GM23338 (cell line): ENCODE measurements at regions not wholly inside any gene's neighbourhood (a gene's known extent, or its start where the extent isn't known, plus 50 kb on each side); places are given as distances from the start of the nearest gene placed in this dataset.

Experiments used
- ATAC-seq: fragments of 200-7000 bp; cut with Tn5 transposase; 3 replicates; pipeline ENCODE4 v1.9.1; 2020
- DNase-seq: peaks from one replicate; pipeline ENCODE4 v3.0.0-alpha.2; 2015; ENCODE audit warnings: low spot score
- H2AFZ ChIP-seq: fragments of 200-600 bp; sonication (generic); 2 replicates; pipeline ENCODE4 v1.8.0; 2016; ENCODE audit warnings: antibody characterized with exemption, mild to moderate bottlenecking, moderate library complexity
- H3F3A ChIP-seq: fragments of 200-600 bp; sonication (generic); replicated peaks from 2 replicates; pipeline ENCODE4 v1.8.0; 2017; ENCODE audit warnings: antibody characterized with exemption, mixed run types, low read depth
- H3K27ac ChIP-seq: fragments of 200-600 bp; sonication (generic); 2 replicates; pipeline ENCODE4 v1.6.1; 2016; ENCODE audit warnings: low read depth
- H3K27me3 ChIP-seq: fragments of 200-600 bp; sonication (generic); 2 replicates; pipeline ENCODE4 v1.8.0; 2016; ENCODE audit warnings: mild to moderate bottlenecking, mixed run types, moderate library complexity; ENCODE audit not compliant: insufficient read depth
- H3K36me3 ChIP-seq: fragments of 200-600 bp; sonication (generic); 2 replicates; pipeline ENCODE4 v1.8.0; 2016; ENCODE audit warnings: mild to moderate bottlenecking; ENCODE audit not compliant: insufficient read depth
- H3K4me1 ChIP-seq: fragments of 200-600 bp; sonication (generic); 2 replicates; pipeline ENCODE4 v1.8.0; 2016; ENCODE audit warnings: mild to moderate bottlenecking, moderate library complexity; ENCODE audit not compliant: insufficient read depth
- H3K4me2 ChIP-seq: fragments of 200-600 bp; sonication (generic); 2 replicates; pipeline ENCODE4 v1.7.1; 2017; ENCODE audit warnings: mixed run types
- H3K4me3 ChIP-seq: fragments of 200-600 bp; sonication (generic); 2 replicates; pipeline ENCODE4 v1.6.1; 2016; ENCODE audit warnings: mixed run types
- H3K79me2 ChIP-seq: fragments of 200-600 bp; sonication (generic); replicated peaks from 2 replicates; pipeline ENCODE4 v1.8.0; 2017; ENCODE audit warnings: mild to moderate bottlenecking; ENCODE audit not compliant: insufficient read depth
- H3K9me2 ChIP-seq: fragments of 200-600 bp; sonication (generic); 2 replicates; pipeline ENCODE4 v1.8.0; 2017; ENCODE audit not compliant: insufficient read depth
- H4K20me1 ChIP-seq: fragments of 200-600 bp; sonication (generic); replicated peaks from 2 replicates; pipeline ENCODE4 v1.8.0; 2017; ENCODE audit warnings: mild to moderate bottlenecking; ENCODE audit not compliant: insufficient read depth
- H3K27ac Mint-ChIP-seq: 2 replicates; pipeline ENCODE4 v1.8.0; 2020; ENCODE audit warnings: inconsistent platforms, mild to moderate bottlenecking, moderate library complexity, mixed read lengths
- H3K27me3 Mint-ChIP-seq: 3 replicates; pipeline ENCODE4 v1.8.0; 2022; ENCODE audit warnings: low read depth, mild to moderate bottlenecking, moderate library complexity, mixed read lengths, inconsistent platforms; ENCODE audit not compliant: insufficient read depth, poor library complexity
- H3K36me3 Mint-ChIP-seq: 3 replicates; pipeline ENCODE4 v1.8.0; 2021; ENCODE audit warnings: low read depth, mild to moderate bottlenecking, inconsistent platforms, moderate library complexity, mixed read lengths
- H3K4me1 Mint-ChIP-seq: 3 replicates; pipeline ENCODE4 v1.8.0; 2020; ENCODE audit warnings: mild to moderate bottlenecking, inconsistent platforms, mixed read lengths
- H3K4me3 Mint-ChIP-seq: 3 replicates; pipeline ENCODE4 v1.8.0; 2021; ENCODE audit warnings: moderate library complexity, mild to moderate bottlenecking, inconsistent platforms, mixed read lengths
- H3K9me3 Mint-ChIP-seq: 3 replicates; pipeline ENCODE4 v1.8.0; 2020; ENCODE audit warnings: moderate library complexity, mild to moderate bottlenecking, inconsistent platforms, mixed read lengths
- CREB1 ChIP-seq: fragments of 250-450 bp; sonication (Bioruptor Pico); IDR thresholded peaks from 2 replicates; pipeline ENCODE4 v1.5.0; 2020; ENCODE audit warnings: low read depth, mild to moderate bottlenecking, moderate library complexity
- EZH2 ChIP-seq: fragments of 200-600 bp; sonication (generic); IDR thresholded peaks from one replicate; pipeline ENCODE4 v1.8.0; 2017; ENCODE audit warnings: antibody characterized with exemption, mild to moderate bottlenecking, low read depth; ENCODE audit not compliant: unreplicated experiment
- EZH2phosphoT487 ChIP-seq: fragments of 200-600 bp; sonication (generic); IDR thresholded peaks from one replicate; pipeline ENCODE4 v1.8.1; 2018; ENCODE audit warnings: antibody characterized with exemption; ENCODE audit not compliant: unreplicated experiment
- POLR2AphosphoS5 ChIP-seq: IDR thresholded peaks from 2 replicates; pipeline ENCODE4 v1.6.1; 2016; ENCODE audit warnings: antibody characterized with exemption, low read depth
- ZNF114 ChIP-seq: fragments of 250-450 bp; sonication (Bioruptor Pico); IDR thresholded peaks from 2 replicates; pipeline ENCODE4 v1.5.0; 2020; ENCODE audit warnings: mild to moderate bottlenecking, moderate library complexity
- ZNF331 ChIP-seq: fragments of 250-450 bp; sonication (Bioruptor Pico); IDR thresholded peaks from 2 replicates; pipeline ENCODE4 v1.5.0; 2020; ENCODE audit warnings: low read depth, mild to moderate bottlenecking, moderate library complexity
- ZNF462 ChIP-seq: fragments of 250-450 bp; sonication (Bioruptor Pico); IDR thresholded peaks from 2 replicates; pipeline ENCODE4 v1.5.0; 2020; ENCODE audit warnings: mild to moderate bottlenecking, moderate library complexity

- no peaks in the 10 kb centered on the region for H3K27me3 ChIP-seq
- no peak overlapping the region for H3K27ac ChIP-seq
- H3K4me1 ChIP-seq, result no peaks in the 10 kb centered on the region
- H2AFZ ChIP-seq, result no peak overlapping the region
- H3K36me3 ChIP-seq, result no peaks in the 10 kb centered on the region
- TF ChIP-seq ZNF331, result no peak
- no peak for TF ChIP-seq CREB1
- TF ChIP-seq ZNF114 (CRISPR knock-in tag), result no peak
- TF ChIP-seq EZH2, result no peak
- no peak overlapping the region for H3K4me2 ChIP-seq
- DNase-seq, result no peak
- H3K4me3 ChIP-seq, result no peak overlapping the region
- H3K36me3 Mint-ChIP-seq, result no peaks in the 10 kb centered on the region
- no peaks in the 10 kb centered on the region for H3K9me2 ChIP-seq
- H3K79me2 ChIP-seq, result no peaks in the 10 kb centered on the region
- no peaks in the 10 kb centered on the region for H3K9me3 Mint-ChIP-seq
- peaks cover 3% of the 10 kb centered on the region for H3K27me3 Mint-ChIP-seq
- no peaks in the 10 kb centered on the region for H4K20me1 ChIP-seq
- H3K4me3 Mint-ChIP-seq, result no peak overlapping the region
- H3K27ac Mint-ChIP-seq, result no peak overlapping the region
- H3F3A ChIP-seq, result no peaks in the 10 kb centered on the region
- H3K4me1 Mint-ChIP-seq, result peaks cover 5% of the 10 kb centered on the region; the same call in 2 of the 3 replicates
- no peak for ATAC-seq
Observed at GRCh38 chr4:117529401-117529800, 444.0 kb upstream of the TRAM1L1 start.

- no peak overlapping the region for H3K4me3 ChIP-seq
- no peaks in the 10 kb centered on the region for H3K36me3 ChIP-seq
- H3K27me3 ChIP-seq, result no peaks in the 10 kb centered on the region
- H4K20me1 ChIP-seq, result no peaks in the 10 kb centered on the region
- H3F3A ChIP-seq, result no peaks in the 10 kb centered on the region
- TF ChIP-seq EZH2phosphoT487, result no peak
- no peak for TF ChIP-seq ZNF462
- no peak for TF ChIP-seq POLR2AphosphoS5
- TF ChIP-seq EZH2, result no peak
- no peaks in the 10 kb centered on the region for H3K79me2 ChIP-seq
- no peak for DNase-seq
- no peak overlapping the region for H3K4me2 ChIP-seq
- no peak overlapping the region for H3K27ac ChIP-seq
- H3K4me1 ChIP-seq, result no peaks in the 10 kb centered on the region
- H3K27me3 Mint-ChIP-seq, result peaks cover 3% of the 10 kb centered on the region
- H3K4me1 Mint-ChIP-seq, result peaks cover 5% of the 10 kb centered on the region; the same call in 2 of the 3 replicates
- H3K4me3 Mint-ChIP-seq, result no peak overlapping the region
- no peak for ATAC-seq
- peak overlapping the region; percentile 76 for H2AFZ ChIP-seq
- H3K9me3 Mint-ChIP-seq, result no peaks in the 10 kb centered on the region
- peak overlapping the region; percentile 1; the same call in 1 of the 2 replicates for H3K27ac Mint-ChIP-seq
- peaks cover 3% of the 10 kb centered on the region; the same call in 1 of the 2 replicates for H3K9me2 ChIP-seq
- H3K36me3 Mint-ChIP-seq, result no peaks in the 10 kb centered on the region
Observed at GRCh38 chr4:117533501-117533900, 448.1 kb upstream of the TRAM1L1 start.
